GM21717 (cell line): ENCODE measurements at regions not wholly inside any gene's neighbourhood (a gene's known extent, or its start where the extent isn't known, plus 50 kb on each side); places are given as distances from the start of the nearest gene placed in this dataset.

Source experiments
- ATAC-seq: cut with Tn5 transposase; IDR thresholded peaks from one replicate; pipeline ENCODE4 v1.9.1; 2021; ENCODE audit warnings: mild to moderate bottlenecking, moderate library complexity; ENCODE audit not compliant: unreplicated experiment

DNA sequence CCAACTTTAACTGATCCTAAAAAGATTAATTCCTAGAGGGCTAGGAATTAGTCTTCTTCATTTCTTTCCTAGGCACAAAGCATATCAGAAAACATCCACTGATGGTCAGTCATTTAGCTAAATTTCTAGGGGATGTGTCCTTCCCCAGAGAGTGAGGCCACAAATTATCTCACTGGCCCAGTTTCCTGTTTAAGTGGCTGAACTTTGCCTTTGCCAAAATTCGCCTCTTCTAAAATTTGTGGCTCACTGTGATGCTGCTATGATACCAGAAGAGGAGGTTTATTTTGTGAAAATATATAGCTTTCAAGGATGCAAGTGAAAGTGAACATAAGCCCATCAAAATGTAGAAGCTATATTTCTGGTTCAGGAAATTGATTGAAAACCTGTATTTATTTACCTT is 98.1 kb upstream of the FER start:
- ATAC-seq, result no peak

DNA sequence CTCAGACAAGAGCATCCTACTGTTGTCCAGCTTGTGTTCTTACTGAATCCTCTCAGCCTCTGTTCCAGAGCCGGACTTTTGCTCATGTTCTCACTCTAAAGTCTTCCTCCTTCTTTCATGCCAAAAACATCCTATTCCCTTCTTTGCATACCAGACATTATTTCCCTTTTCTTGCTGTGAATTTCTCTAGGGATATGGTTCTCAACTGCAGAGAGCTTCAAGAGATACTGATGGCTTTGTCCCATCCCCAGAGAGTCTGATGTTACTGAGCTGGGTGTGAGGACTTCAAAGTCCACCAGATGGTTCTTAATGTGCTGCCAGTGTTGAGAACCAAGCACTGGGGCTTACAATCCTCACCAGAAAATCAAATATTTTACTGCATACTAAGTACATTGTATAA is 98.6 kb upstream of the FER start:
- no peak for ATAC-seq

DNA sequence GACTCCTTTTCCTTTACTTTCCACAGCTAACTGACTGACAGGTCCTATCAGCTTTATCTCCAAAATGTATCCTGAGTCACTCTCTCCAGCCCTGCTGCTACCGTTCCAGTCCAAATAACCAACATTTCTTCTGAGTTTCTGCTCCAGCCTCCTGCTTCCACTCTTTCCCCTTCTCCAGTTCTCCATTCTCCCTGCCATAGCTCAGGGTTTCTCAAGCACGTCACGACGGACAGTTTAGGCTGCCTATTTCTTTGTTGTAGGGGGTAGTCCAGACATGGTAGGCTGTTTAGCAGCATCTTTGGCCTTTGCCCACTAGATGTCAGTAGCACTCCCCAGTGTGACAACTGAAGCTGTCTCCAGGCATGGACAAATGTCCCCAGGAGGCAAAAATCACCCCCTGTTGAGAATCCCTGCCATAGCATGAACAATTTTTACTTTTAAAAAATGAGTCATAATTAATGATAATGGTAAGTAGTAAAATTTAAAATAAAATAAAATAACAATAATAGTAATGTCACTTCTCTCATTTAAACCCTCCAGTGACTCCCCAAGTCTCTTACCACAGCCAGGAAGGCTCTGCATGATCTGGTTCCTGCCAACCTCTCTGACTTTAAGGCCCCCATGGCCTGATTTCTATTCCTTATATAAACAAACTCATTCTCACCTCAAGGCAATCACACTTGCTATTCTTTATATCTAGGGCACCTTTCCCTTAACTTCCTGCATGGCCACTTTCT is 105.4 kb upstream of the FER start:
- ATAC-seq, result peak; percentile 99

DNA sequence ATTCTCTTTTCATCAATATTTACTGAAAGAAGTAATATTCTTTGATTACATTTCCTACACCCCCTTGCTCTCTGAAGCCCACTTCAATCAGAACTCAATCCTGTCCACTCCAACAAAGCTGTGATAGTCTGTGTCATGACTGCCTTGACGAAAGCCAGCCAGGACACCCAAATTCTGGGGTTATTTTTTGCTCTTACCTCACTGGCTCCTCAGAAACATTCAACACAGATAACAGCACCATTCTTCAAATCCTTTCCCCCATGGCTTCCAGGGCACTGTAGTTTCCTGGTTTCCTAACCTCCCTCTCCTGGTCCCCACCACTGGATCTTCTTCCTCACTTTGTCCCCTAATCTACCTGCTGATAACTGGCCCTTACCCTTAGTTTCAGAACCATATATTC is 106.1 kb upstream of the FER start:
- ATAC-seq, result no peak

DNA sequence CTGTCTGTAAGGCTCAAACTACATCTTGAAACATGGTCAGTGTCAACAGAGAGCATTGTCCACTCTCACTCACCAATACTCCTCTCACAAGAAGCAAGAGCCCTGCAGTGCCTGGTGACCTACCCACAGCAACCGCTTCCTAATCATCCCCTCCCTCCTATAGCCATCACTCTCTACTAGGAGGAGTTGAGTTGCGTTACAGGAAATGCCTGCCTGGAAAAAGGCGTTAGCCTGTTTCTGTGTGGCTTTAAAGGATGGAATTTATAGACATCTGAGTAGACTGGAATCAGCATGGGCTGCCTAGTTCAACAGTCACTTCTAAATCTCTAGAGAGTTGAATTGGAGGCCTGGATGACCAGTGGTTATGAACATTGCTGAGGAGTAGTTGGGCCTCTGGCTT is 108.3 kb upstream of the FER start:
- ATAC-seq, result no peak

DNA sequence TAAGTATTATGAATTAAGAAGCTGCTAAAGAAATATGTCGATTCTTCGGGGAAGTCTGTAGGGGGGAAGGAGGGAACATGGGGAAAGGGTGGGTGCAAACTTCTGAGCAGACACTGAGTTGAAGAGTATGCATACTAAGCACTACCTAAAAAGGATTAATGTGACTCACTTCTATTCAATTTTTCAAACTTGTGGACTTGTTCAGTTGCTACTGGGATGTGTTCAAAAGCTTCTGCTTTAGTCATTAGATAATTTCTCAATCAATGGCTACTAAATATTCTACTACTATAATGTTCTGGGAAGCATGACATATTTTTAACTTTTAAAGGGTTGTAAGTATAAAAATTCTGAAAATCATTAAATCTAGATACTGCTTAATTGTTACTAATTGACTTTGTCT is 109.7 kb upstream of the FER start:
- ATAC-seq, result no peak

DNA sequence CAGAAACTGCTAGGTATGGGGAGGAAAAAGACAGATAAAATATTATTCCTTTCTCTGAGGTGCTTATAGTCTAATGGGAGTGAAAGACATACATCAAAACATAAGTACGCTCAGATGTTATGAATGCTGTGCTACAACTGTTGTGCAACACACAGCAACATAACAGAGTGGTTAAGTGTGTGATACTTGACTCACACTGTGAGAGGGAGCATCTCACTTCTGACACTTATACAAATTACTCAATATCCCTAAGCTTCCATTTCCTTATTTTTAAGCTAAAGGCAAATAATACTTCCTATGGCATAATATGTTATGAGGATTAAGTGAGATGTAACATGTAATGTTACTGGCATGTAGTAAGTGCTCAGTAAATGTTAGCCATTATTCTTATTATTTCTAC is 110.6 kb upstream of the FER start:
- ATAC-seq, result no peak

DNA sequence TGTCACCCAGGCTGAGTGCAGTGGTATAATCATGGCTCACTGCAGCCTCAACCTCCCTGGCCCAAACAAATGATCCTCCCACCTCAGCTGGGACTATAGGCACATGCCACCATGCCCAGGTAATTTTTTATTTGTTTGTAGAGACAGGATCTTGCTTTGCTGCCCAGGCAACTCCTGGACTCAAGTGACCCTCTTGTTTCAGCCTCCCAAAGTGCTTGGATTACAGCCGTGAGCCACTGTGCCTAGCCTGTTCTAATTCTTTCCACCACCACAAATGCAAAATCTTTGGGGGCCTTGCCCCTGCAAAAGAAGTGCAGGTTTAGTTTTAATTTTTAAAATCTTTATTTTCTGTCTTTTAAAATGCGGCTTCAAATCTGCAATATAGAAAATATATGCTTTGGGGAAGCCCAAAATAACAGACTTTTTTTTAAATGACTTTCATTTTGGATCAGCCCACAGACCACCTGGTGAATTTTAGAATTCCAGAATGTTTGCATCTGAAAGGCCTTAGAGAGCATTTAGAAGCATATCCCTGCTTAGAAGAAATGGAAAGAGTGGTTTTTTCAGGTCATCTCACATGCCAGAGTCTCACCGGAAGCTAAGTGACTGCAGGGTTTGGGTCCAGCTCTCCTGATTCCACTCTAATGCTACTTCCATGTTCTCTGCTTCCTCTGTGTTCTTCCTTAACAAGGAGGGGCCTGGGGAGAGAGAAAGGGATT is 111.4 kb upstream of the FER start:
- ATAC-seq, result no peak

DNA sequence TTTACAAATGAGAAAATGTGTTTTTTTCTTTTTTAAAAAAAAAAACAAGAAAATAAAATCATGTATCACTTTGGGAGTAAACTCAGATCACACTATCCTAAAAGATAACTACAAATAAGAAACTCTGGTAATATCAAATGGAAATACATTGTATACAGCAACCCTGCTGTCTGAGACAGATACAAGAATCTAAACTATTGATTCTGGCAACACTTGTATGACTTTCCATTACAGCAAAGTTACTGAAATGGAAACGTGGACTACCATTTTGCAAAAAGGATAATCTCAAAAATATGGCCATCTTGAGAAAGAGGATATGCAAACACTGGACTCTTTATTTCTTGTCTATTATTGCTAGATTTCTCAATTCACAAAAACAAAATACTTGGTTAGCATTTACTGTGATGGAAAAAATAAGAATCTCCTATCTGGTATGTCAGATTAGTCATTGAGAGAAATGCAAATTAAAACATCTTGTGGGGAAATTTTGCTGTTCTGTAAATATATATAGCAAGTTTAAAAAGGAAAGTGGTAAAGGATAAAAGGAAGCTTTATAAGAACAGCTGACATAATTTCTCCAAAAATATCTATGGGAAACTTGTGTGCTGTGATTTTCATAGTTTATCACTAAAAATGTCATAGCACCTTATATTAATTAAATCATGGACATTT is 112.9 kb upstream of the FER start:
- peak; percentile 68 for ATAC-seq

DNA sequence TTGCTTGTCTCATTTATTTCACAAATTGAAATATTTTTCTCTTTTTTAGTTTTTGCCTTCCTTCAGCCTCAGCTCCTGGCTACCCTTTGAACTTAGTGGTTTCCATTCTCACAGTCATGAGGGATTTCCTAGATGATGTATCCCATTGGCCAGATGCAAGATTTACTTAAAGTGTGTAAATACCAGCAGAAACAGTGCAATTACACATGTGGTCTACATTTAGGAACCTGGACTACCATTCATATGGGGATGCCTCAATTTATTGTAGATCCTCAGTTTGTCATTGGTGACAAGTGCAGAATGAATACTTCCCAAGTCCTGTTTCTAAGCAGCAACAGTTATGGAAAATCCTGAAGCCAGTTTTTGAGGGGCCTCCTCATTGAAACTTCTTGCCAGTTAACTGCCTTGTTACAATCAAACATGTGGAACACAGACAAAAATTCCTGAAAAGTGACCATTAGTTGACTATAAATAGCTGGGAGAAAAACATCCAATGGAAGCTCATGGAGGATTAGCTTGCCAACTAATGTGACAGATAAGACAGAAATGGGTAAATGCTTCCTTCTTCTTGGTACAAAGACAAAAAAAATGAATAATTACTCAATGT is 113.6 kb upstream of the FER start:
- no peak for ATAC-seq

DNA sequence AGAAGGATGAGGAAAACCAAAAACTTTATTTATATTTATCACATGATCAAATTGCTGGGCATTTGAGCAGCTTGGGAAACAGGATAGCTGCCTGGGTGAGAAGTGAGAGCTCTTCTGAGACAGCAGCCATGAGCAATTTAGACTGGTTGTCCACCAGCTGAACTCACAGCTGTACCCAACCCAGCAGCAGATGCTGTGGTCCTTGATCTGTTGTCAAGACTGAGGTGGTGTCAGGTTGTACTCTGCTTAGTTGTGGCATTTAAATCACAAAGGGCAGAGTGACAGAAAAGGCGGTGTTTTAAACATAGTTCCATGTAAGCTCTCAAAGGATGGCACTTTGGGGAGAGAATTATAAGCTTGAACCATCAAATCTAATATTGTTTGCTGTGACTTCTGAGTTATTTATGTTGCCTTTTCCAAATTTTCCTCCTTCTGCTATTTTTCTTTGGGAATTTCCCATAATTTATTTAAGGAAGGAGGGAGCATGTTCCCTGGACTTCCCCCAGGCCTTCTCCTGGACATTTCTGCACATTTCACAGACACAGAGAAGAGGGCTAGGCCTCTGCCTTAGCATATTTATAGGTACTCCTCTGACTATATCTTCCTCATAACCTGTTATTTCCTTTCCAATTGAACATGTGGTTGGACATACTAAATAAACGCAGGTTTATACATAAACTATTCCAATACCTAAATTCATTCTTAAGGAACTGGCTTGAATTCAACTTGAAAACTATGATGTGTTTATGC is 117.7 kb upstream of the FER start:
- no peak for ATAC-seq

DNA sequence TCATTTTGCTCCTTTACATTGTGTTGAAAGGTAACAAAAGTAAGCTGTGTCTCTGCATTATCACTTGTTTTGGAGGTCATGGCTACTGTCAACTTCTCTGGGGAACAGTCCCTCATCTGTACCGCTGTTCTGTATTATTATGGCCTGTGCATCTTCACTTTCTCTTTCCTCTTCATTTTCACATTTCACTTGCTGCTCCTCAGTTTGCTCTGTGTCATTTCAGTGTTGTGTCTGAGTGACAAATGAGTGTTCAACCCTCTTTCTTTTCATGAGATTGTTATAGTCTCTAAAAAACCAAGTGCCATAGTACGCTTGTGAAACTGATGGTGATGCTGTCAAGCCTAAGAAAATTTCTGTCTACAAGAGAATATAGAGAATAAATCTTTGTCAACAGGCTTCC is 122.0 kb upstream of the FER start:
- no peak for ATAC-seq

DNA sequence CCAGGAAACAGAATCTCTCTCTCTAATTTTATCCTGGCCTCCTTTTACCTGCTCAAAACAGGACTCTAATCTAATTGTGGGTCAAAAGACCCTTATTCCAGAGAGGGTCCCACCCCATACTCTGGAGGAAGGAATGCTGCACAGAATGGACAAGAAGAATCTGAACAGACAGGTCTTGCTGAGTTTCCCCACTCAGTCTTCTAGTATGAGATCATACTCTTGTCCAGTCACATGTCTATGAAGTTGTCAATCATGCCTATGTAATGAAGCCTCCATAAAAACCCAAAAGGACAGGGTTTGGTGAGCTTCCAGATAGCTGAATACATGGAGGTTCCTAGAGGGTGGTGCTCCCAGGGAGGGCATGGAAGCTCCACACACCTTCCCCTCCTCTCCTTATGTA is 123.9 kb upstream of the FER start:
- no peak for ATAC-seq

DNA sequence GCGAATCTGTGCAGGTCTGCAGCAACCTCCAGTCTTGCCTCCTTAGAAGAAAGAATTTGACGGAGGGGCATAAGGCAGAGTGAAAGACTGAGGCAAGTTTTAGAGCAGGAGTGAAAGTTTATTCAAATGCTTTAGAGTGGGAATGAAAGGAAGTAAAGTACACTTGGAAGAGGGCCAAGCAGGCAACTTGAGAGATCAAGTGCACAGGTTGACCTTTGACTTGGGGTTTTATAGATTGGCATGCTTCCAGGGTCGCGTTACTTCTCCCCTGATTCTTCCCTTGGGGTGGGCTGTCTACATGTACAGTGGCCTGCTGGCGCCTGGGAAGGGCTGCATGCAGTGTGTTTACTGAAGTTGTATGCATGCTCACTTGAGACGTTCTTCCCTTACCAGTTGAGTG is 127.2 kb upstream of the FER start:
- ATAC-seq, result no peak

DNA sequence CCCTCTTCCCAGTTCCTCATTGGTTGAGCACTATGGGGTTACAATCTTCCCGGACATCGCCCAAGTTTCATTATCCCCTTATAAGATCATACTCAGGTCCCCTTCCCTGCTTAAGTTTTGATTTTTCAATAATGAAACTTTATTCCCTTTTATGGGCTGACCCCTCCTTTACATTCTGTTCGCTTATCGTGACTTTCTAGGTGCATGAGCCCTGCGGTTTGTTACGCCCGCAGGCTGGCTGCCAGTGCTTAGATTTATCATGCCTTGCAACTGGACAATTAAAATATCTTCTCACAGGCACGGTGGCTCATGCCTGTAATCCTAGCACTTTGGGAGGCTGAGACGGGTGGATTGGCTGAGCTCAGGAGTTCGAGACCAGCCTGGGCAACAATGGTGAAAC is 127.9 kb upstream of the FER start:
- no peak for ATAC-seq

DNA sequence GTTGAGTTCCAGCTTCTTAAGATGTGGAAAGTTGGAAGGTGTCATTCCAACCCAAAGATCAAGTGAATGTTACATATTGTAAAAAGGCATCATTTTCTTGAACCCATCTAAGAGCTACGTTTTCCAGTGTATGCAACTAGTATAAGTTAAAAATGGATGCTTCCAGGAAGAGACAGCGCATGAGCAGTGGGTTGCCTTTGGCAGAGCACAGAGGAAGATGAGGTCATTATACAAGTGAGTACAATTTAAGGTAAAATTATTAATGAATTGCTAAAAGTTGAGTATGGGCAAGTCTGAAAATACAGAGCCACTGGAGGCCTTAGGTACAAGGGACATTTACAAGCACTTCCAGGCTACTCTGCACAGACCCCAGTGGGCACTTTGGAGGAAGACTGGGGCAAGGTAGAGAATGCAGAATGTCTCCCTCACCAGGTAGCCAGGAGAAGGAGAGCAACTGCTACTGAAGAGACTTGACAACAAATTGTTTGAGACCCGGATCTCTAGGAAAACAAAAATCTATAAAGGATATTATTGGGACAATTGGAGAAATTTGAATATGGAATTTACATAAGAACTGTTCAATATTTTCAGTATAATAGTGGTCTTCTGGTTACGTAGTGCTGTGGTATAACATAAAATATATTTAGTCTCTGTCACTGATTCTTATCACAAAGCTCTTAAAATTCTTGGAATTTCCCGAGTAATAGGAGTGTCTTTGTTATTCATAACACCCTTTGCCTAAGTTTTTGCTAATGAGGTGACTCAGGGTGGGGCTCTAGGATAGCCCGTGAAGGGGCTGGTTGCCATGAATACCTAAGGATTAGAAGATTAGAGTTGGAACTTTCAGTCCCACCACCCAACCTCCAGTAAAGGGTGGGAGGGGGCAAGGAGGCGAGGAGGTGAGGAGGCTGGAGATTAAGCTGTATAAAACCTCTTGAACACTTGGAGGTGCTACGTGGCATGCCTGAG is 129.9 kb upstream of the FER start:
- ATAC-seq, result no peak

DNA sequence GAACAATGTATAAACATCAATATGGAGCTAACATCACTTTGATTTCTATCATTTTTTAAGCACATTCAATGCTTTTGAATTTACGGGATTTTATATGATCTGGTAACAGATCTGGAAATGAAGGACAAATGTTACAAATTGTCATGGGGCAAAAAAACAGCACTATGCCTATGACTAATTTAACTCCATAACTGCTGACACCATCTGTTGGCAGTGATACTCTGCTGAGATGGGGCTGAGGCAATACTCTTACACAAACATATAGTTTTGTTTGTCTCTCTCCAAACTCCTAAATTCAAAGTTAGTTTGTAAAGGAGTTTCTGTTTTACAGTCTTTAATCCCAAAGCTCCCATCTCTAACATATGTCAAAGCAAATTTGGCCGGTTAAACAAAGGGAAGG is 132.5 kb upstream of the FER start:
- ATAC-seq, result no peak

DNA sequence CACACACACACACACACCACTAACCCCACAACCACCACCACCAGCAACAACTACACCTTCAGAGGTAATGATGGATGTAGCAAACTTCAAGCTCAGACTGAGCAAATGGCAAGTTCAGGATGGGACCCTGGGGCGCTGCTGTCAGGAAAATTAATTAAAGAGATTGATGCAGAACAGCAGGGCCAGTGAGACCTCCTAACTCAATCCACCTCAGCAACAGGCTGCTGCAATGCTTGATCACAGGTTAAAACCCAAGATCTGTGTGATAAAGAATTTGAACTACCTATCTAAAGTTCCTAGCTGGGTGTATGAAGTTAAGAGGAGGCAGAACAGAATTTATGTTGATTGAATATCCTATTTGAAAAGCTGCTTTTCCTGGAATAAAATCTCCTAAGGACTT is 140.3 kb upstream of the FER start:
- ATAC-seq, result no peak

DNA sequence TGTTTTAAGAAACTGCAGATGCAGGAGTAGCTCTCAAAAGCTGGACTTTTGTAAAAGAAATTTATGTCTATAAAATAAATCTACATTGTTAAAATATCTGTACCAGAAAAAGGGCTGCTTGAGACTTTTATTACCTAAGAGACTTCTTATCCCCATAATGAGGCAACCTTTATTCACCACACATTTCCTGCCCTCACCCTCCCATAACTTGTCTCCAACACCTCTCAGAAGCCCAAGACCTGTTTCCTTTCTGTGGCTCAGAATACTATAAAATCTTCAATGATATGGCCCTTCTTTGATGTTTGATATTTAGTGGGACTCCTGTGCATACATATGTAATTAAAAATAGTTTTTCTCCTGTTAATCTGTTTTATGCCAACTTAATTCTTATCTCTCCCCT is 141.5 kb upstream of the FER start:
- no peak for ATAC-seq

DNA sequence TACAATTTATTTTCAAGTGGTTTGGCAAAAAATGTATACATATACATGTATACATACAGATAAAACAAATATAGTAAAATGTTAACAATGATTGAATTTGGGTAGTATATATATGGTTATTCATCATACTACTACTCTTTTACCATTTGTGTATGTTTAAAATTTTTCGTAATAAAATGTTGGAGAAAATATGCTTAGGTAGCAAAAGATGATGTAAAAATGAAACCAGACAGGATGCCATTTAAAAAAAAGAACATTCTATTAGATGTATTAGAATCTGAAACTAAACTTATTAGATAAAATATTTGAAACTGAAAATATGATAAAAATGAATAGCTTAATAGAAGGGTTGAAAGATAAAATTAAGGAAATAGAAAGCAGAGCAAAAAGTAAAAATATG is 144.9 kb upstream of the FER start:
- no peak for ATAC-seq
